ENCODE measurements at regions not wholly inside any gene's neighbourhood (a gene's known extent, or its start where the extent isn't known, plus 50 kb on each side); places are given as distances from the start of the nearest gene placed in this dataset.

- TF ChIP-seq POLR2A (IDR thresholded peaks at IDR 0.05; ENCODE audit: low read depth, low read length): no peak
- no peak for TF ChIP-seq POLR2AphosphoS5 (IDR thresholded peaks at IDR 0.05; ENCODE audit: low read depth, low read length)
- TF ChIP-seq TAF1 (IDR thresholded peaks at IDR 0.05; ENCODE audit: low read depth, low read length): no peak
Measured at GRCh38 chr2:234583331-234583730, 86.5 kb upstream of the ARL4C start.

All from GM12891 (cell line).